Anterior cingulate cortex (tissue), 58 donors: ENCODE measurements at regions not wholly inside any gene's neighbourhood (a gene's known extent, or its start where the extent isn't known, plus 50 kb on each side); places are given as distances from the start of the nearest gene placed in this dataset.

Source experiments
- DNase-seq, 58 donors: peaks; one replicate each; lab custom pipeline; 2025; lab: John Stamatoyannopoulos, UW

DNA sequence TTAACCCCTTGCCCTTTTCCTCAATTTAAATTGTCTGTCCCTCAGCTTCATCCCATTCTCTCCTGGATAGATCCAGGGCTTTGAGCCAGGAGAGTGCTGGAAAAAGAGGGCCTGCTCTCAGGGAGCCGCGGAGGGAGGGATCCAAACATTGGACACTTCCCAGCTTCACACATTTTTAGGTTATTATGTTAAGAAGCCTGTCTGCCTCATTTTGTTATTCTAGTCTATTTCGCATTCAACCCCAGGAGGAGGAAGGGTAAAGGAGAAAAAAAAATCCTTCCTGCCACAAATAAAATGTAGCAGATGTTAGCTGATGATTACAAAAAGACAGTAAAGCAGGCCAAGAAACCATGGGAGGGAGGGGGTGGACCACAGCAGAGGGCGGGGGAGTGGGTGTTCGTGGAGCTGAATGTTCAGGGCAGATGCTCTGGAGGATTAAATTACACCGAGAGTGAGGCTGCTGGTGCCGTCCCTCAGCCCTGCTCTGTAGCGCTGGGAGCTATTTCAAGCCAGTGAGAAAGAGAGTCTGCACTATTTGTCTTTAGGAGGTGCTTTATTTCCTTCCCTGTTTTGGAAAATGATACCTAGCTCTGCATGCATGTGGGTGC, 60.6 kb upstream of the ZFR start:
- DNase-seq: peak in 54 of 58 donors; percentile 3 to 84 (median 39)

DNA sequence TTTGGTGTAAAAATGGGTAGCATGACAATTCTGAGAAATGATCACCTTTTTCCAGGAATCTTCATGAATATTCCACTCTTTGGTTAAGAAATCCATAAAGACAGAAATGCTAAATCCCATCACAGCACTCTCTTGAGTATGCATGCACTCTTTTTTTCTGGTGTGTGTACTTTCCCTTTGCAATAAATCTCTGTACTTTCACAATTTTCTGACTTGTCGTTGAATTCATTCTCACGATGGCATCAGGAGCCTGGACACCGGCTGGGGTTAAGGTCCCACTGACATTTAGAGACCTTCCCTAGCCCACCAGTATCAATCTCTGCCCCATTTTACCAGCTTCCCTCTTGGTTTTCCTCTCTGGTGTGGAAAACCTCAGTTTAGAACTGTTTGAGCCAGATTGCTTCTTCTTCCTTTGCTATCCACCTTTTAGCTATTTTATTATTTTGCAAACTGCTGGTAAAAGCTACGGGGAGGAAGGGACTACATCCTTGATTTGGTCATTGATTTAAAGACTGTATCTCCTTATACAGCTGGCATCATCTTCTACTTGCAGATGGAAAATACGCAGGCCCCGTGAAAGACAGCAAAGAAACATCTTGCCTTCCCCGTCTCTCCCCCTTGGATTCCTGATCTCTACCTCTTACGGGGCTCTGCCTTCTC, 59.9 kb upstream of the ZFR start:
- peak in 1 of 58 donors; percentile 41 for DNase-seq

DNA sequence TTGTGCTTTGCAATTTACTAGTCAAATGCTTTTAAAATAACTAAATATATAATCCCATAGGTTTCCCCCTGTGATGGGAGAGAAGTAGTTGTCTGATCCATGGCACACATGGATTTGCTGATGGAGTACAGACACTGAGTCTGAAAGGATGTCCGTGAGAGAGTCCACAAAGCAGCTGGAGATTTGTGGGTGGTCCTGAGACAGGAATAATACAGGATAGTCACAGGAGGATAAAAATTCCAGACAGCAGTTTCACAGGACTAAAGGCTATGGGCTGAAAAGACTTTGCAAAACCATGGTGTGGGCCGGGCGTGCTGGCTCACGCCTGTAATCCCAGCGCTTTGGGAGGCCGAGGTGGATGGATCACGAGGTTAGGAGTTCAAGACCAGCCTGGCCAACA, 58.7 kb upstream of the ZFR start:
- no peak for DNase-seq

DNA sequence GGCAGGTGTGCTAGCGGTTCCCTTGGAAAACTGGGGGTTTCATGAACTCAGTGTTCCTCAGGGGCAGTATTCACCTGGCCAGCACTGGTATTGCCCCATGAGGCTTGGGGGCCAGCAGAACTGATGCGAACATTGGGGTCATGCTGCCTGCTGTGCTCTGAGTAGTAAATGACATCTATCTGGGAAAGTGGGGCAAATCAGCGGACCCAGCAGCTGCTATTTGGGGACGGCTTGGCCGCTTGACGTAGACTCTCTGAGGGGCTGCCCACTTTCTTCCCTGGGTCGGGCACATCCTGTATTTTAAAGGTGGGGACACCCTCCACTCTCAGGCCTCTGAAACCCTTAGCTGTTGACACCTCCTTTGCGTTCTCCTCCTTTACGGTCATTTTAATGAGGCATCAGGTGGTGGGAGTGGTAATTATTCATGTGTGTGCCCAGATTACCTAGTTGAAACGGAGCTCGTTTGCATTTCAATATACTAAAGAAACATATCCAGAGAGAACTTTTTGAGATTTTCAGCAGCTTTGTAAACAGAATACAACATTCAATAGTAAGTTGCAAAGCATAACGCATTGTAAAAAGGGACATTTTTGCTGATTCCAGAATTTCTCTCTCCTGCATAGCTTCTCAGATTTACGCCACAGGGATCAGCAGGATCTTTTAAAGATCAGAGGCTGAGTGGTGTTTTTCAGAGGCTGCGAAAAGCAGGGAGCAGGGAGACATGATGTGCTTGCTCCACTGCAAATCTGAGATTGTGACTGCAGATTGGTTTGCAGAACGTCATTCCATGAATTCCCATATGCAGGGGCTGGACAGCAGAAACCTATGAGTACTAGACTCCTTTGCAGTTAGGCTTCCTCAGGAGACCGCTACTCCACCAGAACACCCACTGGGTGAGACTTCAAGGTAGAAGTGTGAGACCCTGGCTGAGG, 56.8 kb upstream of the ZFR start:
- no peak for DNase-seq

DNA sequence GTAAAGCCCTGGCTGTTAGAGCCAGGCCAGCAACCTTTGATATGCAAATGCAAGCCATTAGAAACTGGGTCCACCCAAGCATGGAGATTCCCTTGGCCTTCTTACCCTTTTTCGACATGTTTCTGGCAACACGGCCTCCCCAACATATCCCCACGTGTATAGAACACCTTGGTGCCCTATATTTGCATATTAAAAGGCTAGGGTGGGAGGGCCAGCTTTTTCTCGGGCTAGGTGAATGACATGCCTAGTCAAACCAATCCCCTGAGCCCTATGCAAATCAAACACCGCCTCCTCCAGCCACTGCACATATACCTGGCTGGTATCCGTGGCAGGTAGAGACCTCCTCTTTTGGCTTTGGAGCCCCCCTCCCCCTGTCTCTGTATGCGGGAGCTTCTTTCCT, 55.6 kb upstream of the ZFR start:
- DNase-seq: no peak

DNA sequence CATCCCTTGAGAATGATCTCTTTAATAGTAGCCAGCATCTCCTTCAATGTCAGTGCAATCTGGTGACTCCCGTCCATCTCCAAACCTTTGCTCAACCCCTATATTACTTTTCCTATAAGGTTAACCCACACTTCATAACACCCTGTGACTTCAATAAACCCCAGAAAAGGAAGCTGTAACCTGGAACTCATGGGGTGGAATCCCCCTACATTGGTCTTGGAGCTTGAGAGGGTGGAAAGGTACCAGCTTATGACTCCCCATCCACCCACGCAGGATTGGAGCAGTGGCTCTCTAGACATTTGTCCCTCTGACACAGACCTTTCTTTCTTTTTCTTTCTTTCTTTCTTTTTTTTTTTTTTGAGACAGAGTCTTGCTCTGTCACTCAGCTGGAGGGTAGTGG, 54.7 kb upstream of the ZFR start:
- DNase-seq: no peak

DNA sequence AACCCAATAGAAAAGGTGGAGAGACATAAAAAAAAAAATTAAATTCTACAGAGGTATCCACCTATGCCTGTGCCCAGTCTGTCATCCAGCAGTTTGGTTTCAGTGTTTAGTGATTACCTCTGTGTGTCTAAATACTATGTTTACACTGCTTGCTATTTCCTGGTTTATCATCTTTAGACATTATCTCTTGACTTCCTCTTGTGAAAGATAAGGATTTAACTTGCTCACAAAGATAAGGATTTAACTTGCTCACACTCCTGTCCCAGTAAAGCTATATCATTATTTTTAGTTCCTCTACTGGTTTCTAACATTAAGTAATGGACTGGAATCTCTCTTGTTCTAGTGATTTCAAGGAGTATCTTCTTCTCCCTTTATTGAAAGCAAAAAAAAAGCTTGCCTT, 53.9 kb upstream of the ZFR start:
- DNase-seq: no peak

DNA sequence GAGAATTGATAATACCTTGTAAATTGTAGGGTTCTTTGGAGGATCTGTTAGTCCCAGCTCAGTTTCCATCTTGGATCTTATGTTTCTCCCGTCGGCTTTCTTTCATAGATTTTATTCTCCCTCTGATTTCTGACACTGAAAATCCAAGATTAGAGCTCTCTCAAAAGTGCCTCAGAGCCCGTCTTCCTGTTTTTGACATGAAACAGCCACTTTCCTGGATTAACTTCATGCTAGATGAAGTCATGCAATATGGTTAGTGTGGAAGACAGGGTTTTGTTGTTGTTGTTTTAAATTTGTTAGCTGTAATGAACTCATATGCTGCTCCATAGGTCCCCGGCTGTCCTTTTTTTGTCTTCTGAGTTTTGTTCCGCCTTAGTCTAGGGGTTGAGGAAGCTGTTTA, 51.6 kb upstream of the ZFR start:
- no peak for DNase-seq

DNA sequence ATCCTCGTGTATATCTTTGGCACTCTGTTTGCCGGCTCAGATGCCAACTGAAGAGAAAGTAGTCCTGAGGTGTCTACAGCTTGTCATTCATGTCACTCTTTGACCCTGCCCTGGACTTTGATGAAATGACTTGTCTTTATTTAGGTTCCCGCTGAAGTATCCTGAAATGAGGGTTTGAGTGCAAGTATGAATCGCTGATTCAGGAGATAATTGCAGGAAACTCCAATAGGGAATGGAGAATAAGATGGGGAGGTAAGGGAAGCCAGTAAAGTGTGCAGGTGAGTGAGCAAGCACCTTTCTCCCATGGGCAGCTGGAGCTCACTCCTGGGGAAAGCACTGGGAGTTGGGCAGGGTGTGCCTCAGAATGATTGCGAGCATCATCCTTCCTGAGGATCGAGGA, 50.3 kb upstream of the ZFR start:
- no peak for DNase-seq
